ENCODE measurements at regions not wholly inside any gene's neighbourhood (a gene's known extent, or its start where the extent isn't known, plus 50 kb on each side); places are given as distances from the start of the nearest gene placed in this dataset.

DNA sequence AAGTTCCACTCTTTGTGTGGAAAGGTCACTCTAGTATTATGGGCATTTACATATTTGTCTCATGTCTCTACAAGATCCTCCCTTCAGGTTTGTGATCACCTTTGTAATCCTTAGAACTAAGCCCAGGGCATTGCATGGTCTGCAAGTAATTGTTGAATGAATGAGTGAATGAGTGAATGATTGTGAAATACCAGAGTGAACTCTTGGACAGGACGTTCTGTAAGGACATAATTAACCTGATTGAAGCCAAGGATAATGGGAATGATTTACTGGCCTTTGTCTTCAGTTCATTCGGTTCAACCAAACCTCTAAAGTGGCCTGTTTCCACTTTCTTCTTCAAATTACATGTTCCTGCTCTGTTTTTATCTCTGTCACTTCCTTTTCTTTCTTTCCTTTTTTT lies 83.0 kb upstream of the TSPAN2 start:
- TF ChIP-seq, protein P1, sequence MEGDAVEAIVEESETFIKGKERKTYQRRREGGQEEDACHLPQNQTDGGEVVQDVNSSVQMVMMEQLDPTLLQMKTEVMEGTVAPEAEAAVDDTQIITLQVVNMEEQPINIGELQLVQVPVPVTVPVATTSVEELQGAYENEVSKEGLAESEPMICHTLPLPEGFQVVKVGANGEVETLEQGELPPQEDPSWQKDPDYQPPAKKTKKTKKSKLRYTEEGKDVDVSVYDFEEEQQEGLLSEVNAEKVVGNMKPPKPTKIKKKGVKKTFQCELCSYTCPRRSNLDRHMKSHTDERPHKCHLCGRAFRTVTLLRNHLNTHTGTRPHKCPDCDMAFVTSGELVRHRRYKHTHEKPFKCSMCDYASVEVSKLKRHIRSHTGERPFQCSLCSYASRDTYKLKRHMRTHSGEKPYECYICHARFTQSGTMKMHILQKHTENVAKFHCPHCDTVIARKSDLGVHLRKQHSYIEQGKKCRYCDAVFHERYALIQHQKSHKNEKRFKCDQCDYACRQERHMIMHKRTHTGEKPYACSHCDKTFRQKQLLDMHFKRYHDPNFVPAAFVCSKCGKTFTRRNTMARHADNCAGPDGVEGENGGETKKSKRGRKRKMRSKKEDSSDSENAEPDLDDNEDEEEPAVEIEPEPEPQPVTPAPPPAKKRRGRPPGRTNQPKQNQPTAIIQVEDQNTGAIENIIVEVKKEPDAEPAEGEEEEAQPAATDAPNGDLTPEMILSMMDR (conservative IDR thresholded peaks at IDR 0.05; ENCODE audit: low read depth, low read length): no peak
- TF ChIP-seq NFE2L2 (IDR thresholded peaks at IDR 0.05; ENCODE audit: low read depth, low read length): no peak
- TF ChIP-seq POLR2A (IDR thresholded peaks at IDR 0.05; ENCODE audit: low read depth, low read length): no peak
- no peak for TF ChIP-seq RAD21 (IDR thresholded peaks at IDR 0.05; ENCODE audit: low read length)
- no peak for TF ChIP-seq RFX5 (IDR thresholded peaks at IDR 0.05; ENCODE audit: low read depth, low read length)
- TF ChIP-seq RCOR1 (IDR thresholded peaks at IDR 0.05; ENCODE audit: insufficient replicate concordance, low read length): no peak
- TF ChIP-seq CEBPB (IDR thresholded peaks at IDR 0.05; ENCODE audit: low read depth, low read length): peak; percentile 78
- no peak for TF ChIP-seq FOS (IDR thresholded peaks at IDR 0.05; ENCODE audit: low read depth, low read length)
- no peak for TF ChIP-seq MAZ (IDR thresholded peaks at IDR 0.05; ENCODE audit: borderline replicate concordance, low read depth, low read length)
- TF ChIP-seq MXI1 (IDR thresholded peaks at IDR 0.05; ENCODE audit: borderline replicate concordance, low read depth, low read length): no peak
- no peak for TF ChIP-seq MAFK (IDR thresholded peaks at IDR 0.05; ENCODE audit: low read depth, low read length)
- no peak for TF ChIP-seq SMC3 (IDR thresholded peaks at IDR 0.05; ENCODE audit: low read depth, low read length)
- TF ChIP-seq, protein P2, sequence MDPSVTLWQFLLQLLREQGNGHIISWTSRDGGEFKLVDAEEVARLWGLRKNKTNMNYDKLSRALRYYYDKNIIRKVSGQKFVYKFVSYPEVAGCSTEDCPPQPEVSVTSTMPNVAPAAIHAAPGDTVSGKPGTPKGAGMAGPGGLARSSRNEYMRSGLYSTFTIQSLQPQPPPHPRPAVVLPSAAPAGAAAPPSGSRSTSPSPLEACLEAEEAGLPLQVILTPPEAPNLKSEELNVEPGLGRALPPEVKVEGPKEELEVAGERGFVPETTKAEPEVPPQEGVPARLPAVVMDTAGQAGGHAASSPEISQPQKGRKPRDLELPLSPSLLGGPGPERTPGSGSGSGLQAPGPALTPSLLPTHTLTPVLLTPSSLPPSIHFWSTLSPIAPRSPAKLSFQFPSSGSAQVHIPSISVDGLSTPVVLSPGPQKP (IDR thresholded peaks at IDR 0.05; ENCODE audit: borderline replicate concordance, low read depth, low read length): no peak
